SK-N-SH (cell line): ENCODE measurements at regions not wholly inside any gene's neighbourhood (a gene's known extent, or its start where the extent isn't known, plus 50 kb on each side); places are given as distances from the start of the nearest gene placed in this dataset.

Experiments
- PBX3 ChIP-seq: IDR thresholded peaks from 2 replicates; pipeline ENCODE4; 2012
- YY1 ChIP-seq: IDR thresholded peaks from 2 replicates; pipeline ENCODE4 v1.4.0; 2012; ENCODE audit warnings: low read depth, mild to moderate bottlenecking
- TF ChIP-seq, protein P1 (sequence below): fragments of 200-600 bp; sonication (generic); IDR thresholded peaks from 2 replicates; pipeline ENCODE4 v1.6.1; 2017; ENCODE audit warnings: antibody characterized with exemption, mild to moderate bottlenecking, moderate library complexity

- TF ChIP-seq, protein P1, sequence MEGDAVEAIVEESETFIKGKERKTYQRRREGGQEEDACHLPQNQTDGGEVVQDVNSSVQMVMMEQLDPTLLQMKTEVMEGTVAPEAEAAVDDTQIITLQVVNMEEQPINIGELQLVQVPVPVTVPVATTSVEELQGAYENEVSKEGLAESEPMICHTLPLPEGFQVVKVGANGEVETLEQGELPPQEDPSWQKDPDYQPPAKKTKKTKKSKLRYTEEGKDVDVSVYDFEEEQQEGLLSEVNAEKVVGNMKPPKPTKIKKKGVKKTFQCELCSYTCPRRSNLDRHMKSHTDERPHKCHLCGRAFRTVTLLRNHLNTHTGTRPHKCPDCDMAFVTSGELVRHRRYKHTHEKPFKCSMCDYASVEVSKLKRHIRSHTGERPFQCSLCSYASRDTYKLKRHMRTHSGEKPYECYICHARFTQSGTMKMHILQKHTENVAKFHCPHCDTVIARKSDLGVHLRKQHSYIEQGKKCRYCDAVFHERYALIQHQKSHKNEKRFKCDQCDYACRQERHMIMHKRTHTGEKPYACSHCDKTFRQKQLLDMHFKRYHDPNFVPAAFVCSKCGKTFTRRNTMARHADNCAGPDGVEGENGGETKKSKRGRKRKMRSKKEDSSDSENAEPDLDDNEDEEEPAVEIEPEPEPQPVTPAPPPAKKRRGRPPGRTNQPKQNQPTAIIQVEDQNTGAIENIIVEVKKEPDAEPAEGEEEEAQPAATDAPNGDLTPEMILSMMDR, result no peak
- no peak for TF ChIP-seq YY1
- TF ChIP-seq PBX3, result no peak
Observed at GRCh38 chr5:4984461-4984860, 155.7 kb upstream of the ADAMTS16 start.
